RPMI7951 (cell line): ENCODE measurements at regions not wholly inside any gene's neighbourhood (a gene's known extent, or its start where the extent isn't known, plus 50 kb on each side); places are given as distances from the start of the nearest gene placed in this dataset.

Experiments used
- DNase-seq: peaks from one replicate; pipeline ENCODE4 v3.0.0-alpha.2; 2012; ENCODE audit warnings: low read depth

DNA sequence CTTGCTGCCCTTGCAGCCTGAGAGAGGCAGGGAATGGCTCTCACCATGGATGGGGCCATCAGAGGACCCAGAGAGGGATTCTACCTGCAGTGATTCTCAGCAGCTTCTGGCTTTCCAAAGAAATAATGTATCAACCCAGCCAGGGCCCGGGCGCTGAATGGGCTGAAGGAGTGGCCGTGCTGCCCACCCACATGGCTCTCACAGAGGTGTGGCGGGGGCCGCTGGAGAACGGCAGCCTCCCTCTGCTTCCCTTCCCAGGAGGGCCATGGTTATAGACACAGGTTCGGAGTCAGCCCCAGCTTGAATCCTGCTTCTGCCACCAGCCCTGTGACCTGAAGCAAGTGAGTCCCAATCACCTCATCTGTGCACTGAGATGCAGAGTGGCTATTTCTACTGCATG is 82.7 kb downstream of the THAP12 start:
- no peak for DNase-seq

- no peak for DNase-seq
Measured at GRCh38 chr11:76296731-76297542, 84.0 kb downstream of the THAP12 start.

- no peak for DNase-seq
Measured at GRCh38 chr11:76293189-76293631, 86.9 kb upstream of the WNT11 start.

DNA sequence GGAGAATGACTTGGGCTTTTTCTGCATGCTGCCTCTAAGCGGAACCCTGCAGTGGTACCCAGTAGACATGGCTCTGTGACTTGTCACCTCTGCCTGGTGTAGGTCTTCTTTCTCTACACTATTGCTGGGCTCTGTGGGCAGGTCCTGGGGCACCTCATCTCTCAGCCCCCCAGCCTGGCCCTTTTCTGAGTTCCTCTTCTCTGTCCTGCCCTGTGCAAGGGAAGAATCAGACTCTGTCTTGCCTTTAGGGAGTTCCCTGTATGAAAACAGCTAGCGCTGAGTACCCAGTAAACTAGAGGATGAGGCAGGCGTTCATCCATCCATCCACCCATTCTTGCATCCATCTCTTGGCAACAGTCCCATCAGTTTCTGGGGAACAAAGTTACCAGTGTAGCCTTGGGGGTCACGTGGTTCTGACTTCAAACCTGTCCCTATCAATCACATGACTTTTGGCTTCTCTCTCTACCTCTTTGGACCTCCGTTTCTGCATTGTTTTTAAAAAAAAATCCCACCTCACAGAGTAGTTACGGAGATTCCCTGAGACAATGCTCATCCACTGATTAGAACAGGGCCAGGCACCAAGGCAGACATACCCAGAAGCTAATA is 86.4 kb upstream of the WNT11 start:
- DNase-seq, result no peak

DNA sequence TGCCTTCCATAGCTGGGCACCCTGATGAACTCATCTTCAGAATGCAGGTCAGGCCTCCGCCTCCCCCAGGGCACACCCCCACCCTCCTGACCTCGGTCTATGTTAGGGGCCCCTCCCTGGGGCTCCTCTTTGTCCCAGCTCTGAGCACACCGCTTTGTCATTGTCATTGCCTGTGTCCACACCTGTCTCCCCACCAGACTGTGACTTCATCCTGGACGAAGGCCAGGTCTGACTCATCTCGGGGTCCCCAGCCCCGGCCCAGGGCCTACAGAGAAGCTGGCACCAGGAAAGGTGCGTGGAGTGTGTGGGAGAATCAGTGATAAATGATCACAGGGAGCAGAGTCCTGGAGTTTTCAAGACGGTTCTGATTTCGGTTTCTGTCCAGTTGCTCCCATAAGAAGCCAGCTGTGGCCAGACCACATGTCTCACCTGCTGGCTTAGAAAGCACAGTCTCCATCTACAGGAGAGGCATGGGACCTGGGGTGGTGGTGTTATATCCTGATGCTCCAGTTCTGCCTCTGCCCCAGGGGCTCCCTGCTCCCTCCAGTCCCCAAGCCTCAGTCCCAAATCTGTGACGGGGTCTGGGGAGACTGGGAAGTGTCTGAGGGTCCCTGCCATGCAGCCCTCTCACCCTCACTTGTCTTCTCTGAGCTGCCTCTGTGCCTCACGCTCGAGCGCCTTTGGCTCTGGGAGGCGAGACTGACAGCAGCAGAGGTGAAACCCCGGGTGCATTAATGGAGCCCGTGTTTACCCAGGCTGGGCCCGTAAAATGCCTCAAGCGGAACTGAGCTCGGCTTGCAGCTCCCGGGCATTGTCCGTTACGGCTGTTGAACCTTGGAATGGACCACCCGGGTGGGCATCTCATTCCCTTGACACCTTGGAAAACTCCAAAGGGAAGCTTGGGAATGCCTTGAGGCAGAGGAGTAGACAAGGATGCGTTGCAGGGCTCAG is 85.5 kb upstream of the WNT11 start:
- no peak for DNase-seq

GRCh38 chr11:76288166-76288980 is 82.1 kb upstream of the WNT11 start:
- DNase-seq, result no peak

- no peak for DNase-seq
Measured at GRCh38 chr11:76287227-76287626, 80.9 kb upstream of the WNT11 start.

DNA sequence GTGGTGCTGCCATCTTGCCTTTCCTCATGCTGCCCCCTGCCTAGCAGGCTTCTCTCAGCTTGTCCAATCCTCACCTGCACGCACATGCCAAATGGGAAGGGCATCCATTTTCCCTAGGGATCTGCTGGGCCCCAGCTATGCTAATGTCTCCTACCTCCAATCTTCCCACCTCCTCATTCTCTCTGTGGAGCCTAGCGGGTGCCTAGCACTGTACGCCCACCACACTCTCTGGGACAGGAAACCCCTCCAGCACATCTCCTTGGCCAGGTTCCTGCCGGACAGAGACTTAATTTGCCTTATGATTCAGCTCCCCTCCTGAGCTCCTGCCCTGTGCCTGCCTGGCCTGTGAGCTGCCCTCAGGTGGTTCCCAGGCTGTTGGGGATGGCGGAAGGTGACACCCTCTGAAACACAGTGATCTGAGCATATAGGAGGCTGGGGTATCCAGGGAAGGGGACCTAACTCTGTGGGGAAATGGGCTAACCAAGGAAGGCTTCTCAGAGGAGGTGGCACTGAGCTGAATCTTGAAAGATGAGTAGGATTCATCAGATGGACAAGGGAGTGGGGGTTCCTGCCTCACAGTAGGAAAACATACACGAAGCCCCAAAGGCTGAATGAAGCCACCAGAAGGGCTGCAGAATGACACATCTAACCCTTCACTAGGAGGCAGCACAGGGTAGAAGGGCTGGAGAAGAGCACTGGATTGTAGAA is 79.2 kb upstream of the WNT11 start:
- DNase-seq, result no peak

- no peak for DNase-seq
Measured at GRCh38 chr11:76284161-76284560, 77.9 kb upstream of the WNT11 start.

- DNase-seq, result no peak
Measured at GRCh38 chr11:76282811-76283595, 76.7 kb upstream of the WNT11 start.

DNA sequence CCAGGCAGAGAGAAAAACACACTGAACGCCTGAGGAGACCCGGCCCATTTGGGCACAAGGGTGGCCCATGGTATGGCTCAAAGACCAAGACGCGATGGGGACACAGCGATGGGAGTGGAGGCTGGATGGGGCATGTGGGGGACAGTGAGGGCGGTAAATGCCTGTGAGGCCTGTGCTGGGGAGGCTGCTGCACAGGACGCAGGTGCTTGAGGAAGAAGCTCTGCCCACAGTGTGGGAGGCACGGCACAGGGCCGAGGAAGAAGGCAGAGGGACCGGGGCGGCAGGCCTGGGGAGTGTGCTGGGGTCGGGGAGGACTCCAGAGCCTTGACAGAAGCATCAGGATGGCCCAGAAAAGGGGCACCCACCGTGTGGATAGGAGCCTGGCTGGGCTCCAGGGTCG is 75.9 kb upstream of the WNT11 start:
- DNase-seq, result no peak

DNA sequence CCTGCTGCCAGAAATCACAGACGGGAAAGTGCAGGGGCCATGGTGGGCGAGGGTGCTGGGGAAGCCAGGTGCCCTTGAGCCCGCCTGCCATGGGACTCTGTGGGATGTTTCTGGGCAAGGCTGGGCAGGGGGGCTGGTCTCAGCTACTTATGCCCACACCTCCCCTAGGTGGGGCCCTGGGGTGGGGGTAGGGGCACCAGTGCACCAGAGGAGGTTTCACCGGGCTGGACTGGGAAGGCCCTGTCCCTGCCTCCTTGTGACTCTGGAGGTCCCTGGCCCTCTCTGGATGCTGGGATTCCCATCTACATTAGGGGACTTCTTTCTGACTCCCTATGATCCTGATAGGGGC is 75.2 kb upstream of the WNT11 start:
- no peak for DNase-seq

GRCh38 chr11:76280882-76281557 is 74.7 kb upstream of the WNT11 start:
- no peak for DNase-seq

GRCh38 chr11:76280151-76280881 is 74.0 kb upstream of the WNT11 start:
- DNase-seq, result no peak

- no peak for DNase-seq
Measured at GRCh38 chr11:76279646-76280045, 73.3 kb upstream of the WNT11 start.

DNA sequence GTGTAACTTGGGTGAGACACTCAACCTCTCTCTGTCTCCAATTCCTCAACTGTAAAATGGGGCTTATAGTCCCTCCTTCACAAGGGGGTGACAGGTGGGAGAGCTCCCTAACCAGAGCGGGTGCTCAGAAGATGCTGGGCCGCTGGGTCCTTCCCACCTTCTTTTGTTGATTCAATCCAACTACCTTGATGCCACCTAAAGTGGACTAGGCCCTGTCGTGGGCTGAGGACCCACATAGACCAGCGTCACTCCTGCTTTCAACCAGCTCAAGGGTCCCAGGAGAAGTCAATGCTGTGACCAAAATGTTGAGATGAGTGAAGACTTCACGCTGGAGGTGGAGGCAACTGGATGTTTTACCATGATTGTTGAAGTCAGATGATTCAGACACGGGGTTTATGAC is 72.7 kb upstream of the WNT11 start:
- no peak for DNase-seq

- no peak for DNase-seq
Measured at GRCh38 chr11:76278526-76278925, 72.2 kb upstream of the WNT11 start.

GRCh38 chr11:76277298-76278175 is 71.2 kb upstream of the WNT11 start:
- DNase-seq, result no peak
